ENCODE measurements at regions not wholly inside any gene's neighbourhood (a gene's known extent, or its start where the extent isn't known, plus 50 kb on each side); places are given as distances from the start of the nearest gene placed in this dataset.
"Not testable (repeated sequence)": the region's sequence is repeated elsewhere in the genome, so short reads cannot be mapped to it uniquely, and the experiment has no call there.

- Mint-ChIP-seq H3K36me3 (ENCODE audit: insufficient read depth) (no peaks in the 10 kb centered on the region), H3K27ac (peak overlapping the region in 1 of 2 donors; percentile 38), H3K9me3 (no peaks in the 10 kb centered on the region), H3K4me1 (ENCODE audit: low read depth in 2 of 2) (no peaks in the 10 kb centered on the region), H3K4me3 (no peak overlapping the region), H3K27me3 (no peaks in the 10 kb centered on the region)
- ATAC-seq (replicated peaks): no peak
- DNase-seq: no peak
Observed at GRCh38 chr4:143819029-143819428, 86.3 kb downstream of the GYPE start.

GRCh38 chr4:143817866-143818265, 87.5 kb downstream of the GYPE start:
- not testable (repeated sequence) for ATAC-seq (replicated peaks); H3K4me1 Mint-ChIP-seq (ENCODE audit: low read depth in 2 of 2); H3K4me3 Mint-ChIP-seq; H3K36me3 Mint-ChIP-seq (ENCODE audit: insufficient read depth); H3K9me3 Mint-ChIP-seq; H3K27ac Mint-ChIP-seq; DNase-seq; H3K27me3 Mint-ChIP-seq

DNA sequence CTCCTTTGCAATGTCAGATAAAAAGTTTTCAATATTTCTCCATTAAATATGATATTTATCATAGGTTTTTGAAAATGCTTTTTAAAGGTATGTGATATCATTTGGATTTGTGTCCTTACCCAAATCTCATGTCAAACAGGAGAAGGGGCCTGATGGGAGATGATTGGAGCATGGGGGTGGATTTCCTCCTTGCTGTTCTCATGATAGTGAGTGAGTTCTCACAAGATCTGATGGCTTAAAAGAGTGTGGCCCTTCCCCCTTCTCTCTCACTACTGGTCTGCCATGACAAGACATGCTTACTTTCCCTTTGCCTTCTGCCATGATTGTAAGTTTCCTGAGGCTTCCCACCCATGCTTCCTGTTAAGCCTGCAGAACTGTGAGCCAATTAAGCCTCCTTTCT, 90.0 kb downstream of the GYPE start:
- H3K9me3 Mint-ChIP-seq, H3K27me3 Mint-ChIP-seq: not testable (repeated sequence)

DNA sequence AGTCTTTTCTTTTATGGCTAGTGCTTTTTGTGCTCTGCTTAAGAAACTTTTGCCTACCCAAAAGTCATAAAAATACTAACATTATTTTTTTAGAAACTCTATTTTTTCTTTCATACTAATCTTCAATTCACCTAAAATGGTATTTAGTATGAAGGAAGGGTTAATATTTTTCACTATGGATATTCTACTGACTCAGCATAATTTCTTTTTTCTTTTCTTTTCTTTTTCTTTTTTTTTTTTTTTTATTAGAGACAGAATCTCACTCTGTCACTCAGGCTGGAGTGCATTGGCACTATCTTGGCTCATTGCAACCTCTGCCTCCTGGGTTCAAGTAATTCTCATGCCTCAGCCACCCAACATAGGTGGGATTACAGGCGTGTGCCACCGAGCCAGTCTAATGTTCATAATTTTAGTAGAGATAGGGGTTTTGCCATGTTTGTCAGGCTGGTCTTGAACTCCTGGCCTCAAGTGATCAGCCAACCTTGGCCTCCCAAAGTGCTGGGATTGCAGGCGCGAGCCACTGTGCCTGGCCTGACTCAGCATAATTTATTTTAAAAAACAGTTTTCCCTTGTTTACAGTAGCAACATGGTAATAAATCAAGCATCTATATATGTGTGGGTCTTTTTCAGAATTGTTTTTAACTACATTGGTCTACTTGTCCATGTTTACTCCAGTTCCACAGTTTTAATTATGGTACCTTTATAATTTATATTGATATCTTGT, 91.8 kb downstream of the GYPE start:
- DNase-seq; H3K4me3 Mint-ChIP-seq; H3K4me1 Mint-ChIP-seq (ENCODE audit: low read depth in 2 of 2); H3K27ac Mint-ChIP-seq; H3K36me3 Mint-ChIP-seq (ENCODE audit: insufficient read depth); H3K27me3 Mint-ChIP-seq; ATAC-seq (replicated peaks); H3K9me3 Mint-ChIP-seq: not testable (repeated sequence)

More for the DNA sequence above, 90.0 kb downstream of the GYPE start:
- H3K36me3 Mint-ChIP-seq (ENCODE audit: insufficient read depth); H3K4me3 Mint-ChIP-seq; H3K4me1 Mint-ChIP-seq (ENCODE audit: low read depth in 2 of 2); H3K27ac Mint-ChIP-seq; DNase-seq; ATAC-seq (replicated peaks): not testable (repeated sequence)

DNA sequence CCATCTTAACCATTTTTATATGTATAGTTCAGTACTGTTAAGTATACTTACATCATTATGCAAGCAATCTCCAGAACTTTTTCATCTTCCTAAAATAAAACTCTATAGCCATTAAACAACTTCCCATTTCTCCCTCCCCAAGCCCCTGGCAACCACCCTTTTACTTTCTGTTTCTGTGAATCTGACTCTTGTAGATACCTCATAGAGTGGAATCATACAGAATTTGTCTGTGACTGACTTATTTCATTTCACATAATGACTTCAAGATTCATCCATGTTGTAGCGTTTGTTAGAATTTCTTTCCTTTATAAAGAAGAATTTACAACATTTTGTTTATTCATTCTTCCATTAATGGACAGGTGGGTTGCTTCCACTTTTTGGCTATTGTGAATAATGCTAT, 91.2 kb upstream of the FREM3 start:
- not testable (repeated sequence) for H3K36me3 Mint-ChIP-seq (ENCODE audit: insufficient read depth); H3K4me1 Mint-ChIP-seq (ENCODE audit: low read depth in 2 of 2); H3K9me3 Mint-ChIP-seq; DNase-seq; H3K27ac Mint-ChIP-seq; ATAC-seq (replicated peaks); H3K4me3 Mint-ChIP-seq; H3K27me3 Mint-ChIP-seq

GRCh38 chr4:143790425-143790824, 90.0 kb upstream of the FREM3 start:
- H3K27me3 Mint-ChIP-seq; ATAC-seq (replicated peaks); H3K4me1 Mint-ChIP-seq (ENCODE audit: low read depth in 2 of 2); H3K4me3 Mint-ChIP-seq; DNase-seq; H3K27ac Mint-ChIP-seq; H3K9me3 Mint-ChIP-seq; H3K36me3 Mint-ChIP-seq (ENCODE audit: insufficient read depth): not testable (repeated sequence)

DNA sequence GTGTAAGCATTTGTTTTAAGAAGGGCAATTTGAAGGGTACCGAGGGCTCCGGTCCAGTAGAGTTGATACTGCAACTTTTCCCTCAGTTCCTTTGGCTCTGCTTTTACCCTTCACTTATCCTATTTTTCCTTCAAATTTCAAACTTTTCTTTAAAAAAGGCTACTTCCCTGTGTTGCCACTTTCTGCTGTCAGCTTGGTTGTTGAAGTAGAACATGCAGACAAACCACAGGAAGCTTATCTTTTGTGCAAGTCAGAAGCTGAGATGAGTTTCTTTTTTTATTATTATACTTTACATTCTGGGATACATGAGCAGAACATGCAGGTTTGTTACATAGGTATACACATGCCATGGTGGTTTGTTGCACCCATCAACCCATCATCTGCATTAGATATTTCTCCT, 89.1 kb upstream of the FREM3 start:
- DNase-seq; H3K4me1 Mint-ChIP-seq (ENCODE audit: low read depth in 2 of 2); H3K36me3 Mint-ChIP-seq (ENCODE audit: insufficient read depth); H3K27ac Mint-ChIP-seq; H3K4me3 Mint-ChIP-seq; H3K9me3 Mint-ChIP-seq; H3K27me3 Mint-ChIP-seq; ATAC-seq (replicated peaks): not testable (repeated sequence)

DNA sequence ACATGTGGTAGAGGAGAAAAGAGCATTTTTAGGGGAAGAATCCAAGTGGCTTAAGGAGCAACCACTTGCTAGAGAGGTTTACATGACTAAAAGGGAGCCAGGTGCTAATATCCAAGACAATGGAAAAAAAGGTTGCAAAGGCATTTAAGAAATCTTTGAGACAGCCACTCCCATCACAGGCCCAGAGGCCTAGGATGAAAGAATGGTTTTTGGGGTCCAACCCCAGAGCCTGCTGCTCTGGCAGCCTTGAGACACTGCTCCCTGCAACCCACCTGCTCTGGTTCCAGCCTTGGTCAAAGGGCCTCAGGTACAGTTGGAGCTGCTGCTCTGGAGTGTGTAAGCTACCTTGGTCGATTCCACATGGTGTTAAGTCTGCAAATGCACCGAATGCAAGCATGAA, 84.1 kb upstream of the FREM3 start:
- H3K9me3 Mint-ChIP-seq: peaks cover 5 to 15% of the 10 kb centered on the region in 2 donors
- H3K4me1 Mint-ChIP-seq (ENCODE audit: low read depth in 2 of 2): no peaks in the 10 kb centered on the region
- H3K36me3 Mint-ChIP-seq (ENCODE audit: insufficient read depth): no peaks in the 10 kb centered on the region
- H3K27ac Mint-ChIP-seq: no peak overlapping the region
- H3K27me3 Mint-ChIP-seq: no peaks in the 10 kb centered on the region
- DNase-seq (no peak), ATAC-seq (replicated peaks) (no peak)
- H3K4me3 Mint-ChIP-seq: no peak overlapping the region

GRCh38 chr4:143782521-143782920, 82.0 kb upstream of the FREM3 start:
- DNase-seq (no peak), ATAC-seq (replicated peaks) (no peak)
- no peak overlapping the region for H3K27ac Mint-ChIP-seq
- peaks cover 5 to 15% of the 10 kb centered on the region in 2 donors for H3K9me3 Mint-ChIP-seq
- no peaks in the 10 kb centered on the region for H3K36me3 Mint-ChIP-seq (ENCODE audit: insufficient read depth)
- H3K4me1 Mint-ChIP-seq (ENCODE audit: low read depth in 2 of 2): no peaks in the 10 kb centered on the region
- H3K4me3 Mint-ChIP-seq: no peak overlapping the region
- H3K27me3 Mint-ChIP-seq: no peaks in the 10 kb centered on the region

DNA sequence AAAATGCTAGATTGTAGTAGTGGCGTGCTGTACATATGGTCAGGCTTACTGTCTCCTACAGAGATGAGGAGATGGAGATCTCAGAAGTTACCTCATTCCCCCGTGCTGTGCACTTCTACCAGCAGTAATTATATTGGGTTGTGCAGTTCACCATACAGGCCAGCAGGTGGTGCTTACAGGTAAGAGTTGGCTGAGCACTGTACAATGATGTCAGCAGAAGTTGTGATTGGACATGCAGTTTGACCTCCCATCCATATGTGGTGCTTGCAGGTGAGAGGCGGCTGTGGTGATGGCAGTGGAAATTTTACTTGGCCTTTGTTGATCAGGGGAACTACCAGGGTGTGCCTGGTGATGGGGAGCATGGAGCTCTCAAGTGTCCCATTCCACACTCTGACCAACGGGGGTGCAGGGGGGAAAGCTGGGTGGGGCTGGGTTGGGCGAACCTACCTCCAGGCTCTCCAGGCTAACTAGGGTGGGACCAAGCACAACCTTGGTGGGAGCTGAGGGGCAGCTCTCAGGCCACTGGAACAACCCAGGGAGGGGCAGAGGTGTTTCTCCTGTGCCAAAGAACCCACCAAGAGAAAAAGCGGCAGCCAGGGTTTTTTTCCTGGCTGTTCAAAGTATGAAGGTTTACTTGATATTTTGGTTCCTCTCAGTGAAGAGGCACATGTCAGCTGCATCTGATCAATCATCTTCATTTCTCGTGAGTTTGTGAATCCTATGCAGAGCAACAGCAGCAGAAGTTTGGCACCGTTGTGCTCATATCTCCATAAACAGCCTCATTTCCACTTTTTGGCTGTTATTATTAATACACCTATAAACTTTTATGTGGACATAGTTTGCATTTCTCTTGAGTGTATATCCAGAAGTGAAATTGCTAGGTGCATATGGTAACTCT, 73.8 kb upstream of the FREM3 start:
- ATAC-seq (replicated peaks) (peak; percentile 26), DNase-seq (peak in 1 of 3 experiments; percentile 1)
- Mint-ChIP-seq H3K9me3 (no peaks in the 10 kb centered on the region), H3K27ac (no peak overlapping the region), H3K27me3 (no peaks in the 10 kb centered on the region), H3K4me1 (ENCODE audit: low read depth in 2 of 2) (no peaks in the 10 kb centered on the region), H3K36me3 (ENCODE audit: insufficient read depth) (no peaks in the 10 kb centered on the region), H3K4me3 (no peak overlapping the region)

DNA sequence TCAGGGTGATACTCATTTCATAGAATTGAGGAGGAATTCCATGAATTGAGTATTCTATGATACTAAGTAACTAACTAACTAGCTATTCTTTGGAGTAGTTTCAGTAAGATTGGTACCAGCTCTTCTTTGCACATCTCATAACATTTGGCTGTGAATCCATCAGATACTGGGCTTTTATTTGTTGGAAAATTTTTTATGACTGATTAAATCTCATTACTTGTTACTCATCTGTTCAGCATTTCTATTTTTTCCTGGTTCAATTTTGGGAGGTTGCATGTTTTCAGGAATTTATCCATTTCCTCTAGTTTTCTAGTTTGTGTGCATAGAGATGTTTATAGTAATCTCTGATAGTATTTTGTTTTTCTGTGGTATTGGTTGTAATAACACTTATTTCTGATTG, 70.8 kb upstream of the FREM3 start:
- H3K27me3 Mint-ChIP-seq: no peaks in the 10 kb centered on the region
- ATAC-seq (replicated peaks) (no peak), DNase-seq (no peak)
- H3K4me3 Mint-ChIP-seq: no peak overlapping the region
- H3K4me1 Mint-ChIP-seq (ENCODE audit: low read depth in 2 of 2): no peaks in the 10 kb centered on the region
- H3K36me3 Mint-ChIP-seq (ENCODE audit: insufficient read depth): no peaks in the 10 kb centered on the region
- no peak overlapping the region for H3K27ac Mint-ChIP-seq
- H3K9me3 Mint-ChIP-seq: peaks cover 0 to 1% of the 10 kb centered on the region in 2 donors

DNA sequence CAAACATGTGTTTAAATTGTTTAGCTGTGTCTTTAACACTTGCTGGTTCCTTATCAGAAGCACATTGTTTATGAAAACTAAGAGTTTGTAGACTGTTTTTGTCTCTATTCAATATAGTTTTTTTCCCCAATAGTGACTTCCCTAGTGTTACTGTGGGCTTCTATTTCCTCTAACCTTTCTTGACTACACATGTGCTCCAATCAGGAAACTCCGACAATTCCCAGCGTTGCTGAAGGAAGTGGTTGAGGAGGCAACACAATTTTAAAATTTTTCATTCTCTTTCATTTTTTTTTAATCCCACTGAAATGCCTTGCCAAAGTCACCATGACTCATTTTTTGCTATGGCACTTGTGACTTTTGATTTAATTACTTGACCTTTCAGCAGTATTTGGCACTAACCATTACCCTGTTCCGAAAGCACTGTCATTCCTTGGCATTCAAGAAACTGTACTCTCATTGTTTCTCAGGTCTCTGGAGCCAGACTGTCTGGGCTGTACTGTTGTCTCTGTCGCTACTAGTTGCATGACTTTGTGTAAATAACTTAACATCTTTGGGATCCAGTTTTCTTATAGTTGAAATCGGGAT, 67.6 kb upstream of the FREM3 start:
- no peaks in the 10 kb centered on the region for H3K27me3 Mint-ChIP-seq
- no peak for ATAC-seq (replicated peaks)
- H3K9me3 Mint-ChIP-seq: peaks cover 0 to 1% of the 10 kb centered on the region in 2 donors
- DNase-seq: no peak
- no peaks in the 10 kb centered on the region for H3K36me3 Mint-ChIP-seq (ENCODE audit: insufficient read depth)
- no peak overlapping the region for H3K4me3 Mint-ChIP-seq
- no peak overlapping the region for H3K27ac Mint-ChIP-seq
- H3K4me1 Mint-ChIP-seq (ENCODE audit: low read depth in 2 of 2): no peaks in the 10 kb centered on the region

DNA sequence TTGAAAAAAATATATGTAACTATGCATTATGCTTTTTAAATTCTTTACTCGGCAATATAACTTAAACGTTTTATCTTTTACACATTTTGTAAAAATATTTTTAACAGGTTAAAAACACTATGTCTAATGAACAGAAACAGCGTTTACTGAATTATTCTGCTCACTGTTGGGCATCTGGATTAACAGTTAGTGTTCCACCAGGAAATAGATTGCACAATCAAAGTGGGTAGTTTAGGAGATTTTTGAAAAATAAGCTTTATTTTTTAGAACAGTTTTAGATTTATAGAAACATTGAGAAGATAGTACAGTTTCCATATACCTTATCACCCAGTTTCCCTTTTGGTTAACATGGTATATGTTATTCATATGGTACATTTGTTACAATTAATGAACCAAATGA, 63.1 kb upstream of the FREM3 start:
- H3K36me3 Mint-ChIP-seq (ENCODE audit: insufficient read depth): no peaks in the 10 kb centered on the region
- H3K27ac Mint-ChIP-seq: no peak overlapping the region

GRCh38 chr4:143762511-143762910, 62.0 kb upstream of the FREM3 start:
- H3K4me1 Mint-ChIP-seq (ENCODE audit: low read depth in 2 of 2): no peaks in the 10 kb centered on the region
- no peak for ATAC-seq (replicated peaks)
- H3K36me3 Mint-ChIP-seq (ENCODE audit: insufficient read depth): no peaks in the 10 kb centered on the region

More for the DNA sequence above, 63.1 kb upstream of the FREM3 start:
- DNase-seq (no peak), ATAC-seq (replicated peaks) (no peak)
- Mint-ChIP-seq H3K4me3 (no peak overlapping the region), H3K9me3 (peaks cover 0 to 3% of the 10 kb centered on the region in 2 donors), H3K4me1 (ENCODE audit: low read depth in 2 of 2) (no peaks in the 10 kb centered on the region), H3K27me3 (no peaks in the 10 kb centered on the region)

More at GRCh38 chr4:143762511-143762910, 62.0 kb upstream of the FREM3 start:
- H3K9me3 Mint-ChIP-seq: peaks cover 0 to 3% of the 10 kb centered on the region in 2 donors
- no peak overlapping the region for H3K27ac Mint-ChIP-seq
- H3K4me3 Mint-ChIP-seq: no peak overlapping the region
- DNase-seq: no peak
- no peaks in the 10 kb centered on the region for H3K27me3 Mint-ChIP-seq
